Esophagus (tissue), 2 donors: ENCODE measurements at regions not wholly inside any gene's neighbourhood (a gene's known extent, or its start where the extent isn't known, plus 50 kb on each side); places are given as distances from the start of the nearest gene placed in this dataset.
A peak's percentile ranks its signal among the peaks of the same experiment; 100 is the strongest.

Experiments
- H3K27ac ChIP-seq, 2 donors: one replicate each; pipeline ENCODE4 v1.5.1; 2013; ENCODE audit warnings: low read depth in 2 of 2, mild to moderate bottlenecking in 2 of 2, inconsistent platforms in 1 of 2, low read length in 1 of 2, moderate library complexity in 1 of 2
- H3K27me3 ChIP-seq, 2 donors: one replicate each; pipeline ENCODE4 v1.6.1; 2013; ENCODE audit warnings: low read length in 2 of 2, control low read depth in 1 of 2, mild to moderate bottlenecking in 1 of 2; ENCODE audit not compliant: insufficient read depth in 2 of 2, control insufficient read depth in 1 of 2
- H3K36me3 ChIP-seq, 2 donors: one replicate each; pipeline ENCODE4 v1.6.1; 2013; ENCODE audit warnings: low read length in 1 of 2; ENCODE audit not compliant: control insufficient read depth in 2 of 2, insufficient read depth in 2 of 2
- H3K4me1 ChIP-seq, 2 donors: one replicate each; pipeline ENCODE4 v1.6.1; 2013; ENCODE audit warnings: low read length in 1 of 2; ENCODE audit not compliant: control insufficient read depth in 2 of 2, insufficient read depth in 2 of 2
- H3K4me3 ChIP-seq, 2 donors: one replicate each; pipeline ENCODE4 v1.5.1; 2013; ENCODE audit warnings: low read length in 2 of 2, mild to moderate bottlenecking in 2 of 2, low read depth in 1 of 2, moderate library complexity in 1 of 2
- H3K9me3 ChIP-seq, 2 donors: one replicate each; pipeline ENCODE4 v1.6.1; 2013; ENCODE audit warnings: mild to moderate bottlenecking in 2 of 2, low read depth in 1 of 2, low read length in 1 of 2, moderate library complexity in 1 of 2; ENCODE audit not compliant: control insufficient read depth in 2 of 2, insufficient read depth in 1 of 2
- WGBS, 2 donors: extraction: QIAGEN DNeasy Blood & Tissue Kit; methylation state at CpG; one replicate each; pipeline ENCODE4 v1.1.7; 2013; 5-methylcytosine and 5-hydroxymethylcytosine counted together
- donor health status: healthy with polysubstance abuse.
- donor health status: Bipolar disorder and iron deficiency.

DNA sequence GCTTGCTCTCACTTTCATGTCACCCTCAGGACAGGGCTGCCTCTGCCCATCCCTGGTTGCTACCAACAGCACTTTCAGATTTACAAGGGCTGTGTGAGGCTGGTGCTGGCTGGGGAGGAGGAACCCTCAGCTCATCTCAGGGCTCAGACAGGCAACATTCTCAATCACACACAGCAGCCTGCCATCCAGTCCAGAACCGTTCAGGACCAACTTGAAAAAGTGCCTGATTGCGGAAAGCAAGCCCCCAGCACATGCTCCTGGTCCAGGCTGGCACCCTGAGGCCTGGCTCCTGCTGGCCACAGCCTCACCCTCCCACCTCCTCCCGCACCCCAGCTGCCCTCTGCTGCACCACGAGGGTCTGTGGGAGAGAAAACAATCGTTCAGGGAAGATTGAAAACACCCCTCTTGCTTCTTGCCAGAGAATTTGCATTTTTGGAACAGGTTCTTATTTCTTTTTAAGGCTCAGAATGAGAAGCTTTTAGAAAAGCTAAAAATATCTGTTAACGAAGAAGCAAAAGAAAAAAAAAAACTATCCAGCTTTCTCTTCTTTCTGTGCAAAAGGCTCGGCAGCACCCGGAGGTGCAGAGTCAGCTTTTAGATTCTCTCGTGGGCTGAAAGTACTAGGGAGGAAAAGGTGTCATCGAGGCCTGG, 403.8 kb upstream of the ID2 start:
- H3K36me3 ChIP-seq: no peaks in the 10 kb centered on the region
- H3K4me3 ChIP-seq: no peak overlapping the region
- H3K27ac ChIP-seq: no peak overlapping the region
- H3K9me3 ChIP-seq: no peaks in the 10 kb centered on the region
- no peaks in the 10 kb centered on the region for H3K4me1 ChIP-seq
- 61% methylated on average over 10 of the region's 10 CpGs for WGBS, 2 donors
- H3K27me3 ChIP-seq: no peaks in the 10 kb centered on the region

DNA sequence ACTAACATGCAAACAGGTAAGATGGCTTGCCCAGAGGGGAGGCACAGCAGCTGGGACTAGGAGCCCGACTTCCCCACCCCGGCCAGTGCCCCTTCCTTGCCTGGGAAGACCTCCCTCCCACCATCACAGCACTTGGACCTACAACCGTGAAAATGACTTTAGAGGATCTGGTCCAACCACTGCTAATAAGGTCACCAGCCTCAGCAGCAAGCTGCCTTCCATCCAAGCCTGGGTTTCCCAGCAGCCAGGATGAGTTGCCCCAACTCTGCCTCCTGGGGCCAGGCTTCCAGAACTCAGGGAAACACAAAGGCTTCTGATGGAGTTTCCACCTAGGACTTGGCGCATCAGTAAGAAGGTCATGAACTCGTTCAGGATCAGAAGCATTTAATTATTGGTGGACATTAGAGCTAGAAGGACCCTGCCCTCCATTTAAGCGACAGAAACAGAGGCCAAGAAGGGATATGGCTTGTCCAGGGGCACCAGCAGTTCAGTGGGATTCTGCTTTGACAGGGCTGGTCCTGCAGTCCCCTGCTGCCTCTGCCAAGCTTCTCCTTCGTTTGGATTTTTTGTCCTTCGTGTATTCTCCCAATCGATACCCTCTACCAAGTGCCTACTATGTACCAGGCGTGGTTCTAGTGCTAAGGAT, 403.0 kb upstream of the ID2 start:
- Histone ChIP-seq H3K9me3 (no peaks in the 10 kb centered on the region), H3K27me3 (no peaks in the 10 kb centered on the region), H3K4me1 (no peaks in the 10 kb centered on the region), H3K36me3 (no peaks in the 10 kb centered on the region), H3K27ac (no peak overlapping the region), H3K4me3 (no peak overlapping the region)
- WGBS, 2 donors: 85 to 89% methylated on average over 10 of the region's 10 CpGs

DNA sequence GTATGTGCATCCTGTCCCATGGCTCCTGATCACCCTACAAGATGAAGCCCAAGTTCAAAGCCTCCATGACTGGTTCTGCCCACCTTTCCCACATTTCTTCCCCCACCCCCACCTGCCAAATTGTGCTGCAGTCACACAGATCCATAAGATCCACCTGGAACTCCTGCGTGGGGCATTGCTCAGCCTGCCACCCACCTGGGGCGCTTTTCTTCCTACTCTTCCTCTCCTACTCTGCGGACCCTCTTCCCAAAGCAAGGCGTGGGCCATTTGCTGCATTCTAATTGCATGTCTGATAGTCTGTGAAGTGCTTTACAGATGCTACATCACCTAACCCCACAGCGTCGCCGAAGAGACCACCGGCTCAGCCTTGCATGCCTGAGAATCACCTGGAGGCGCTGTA, 402.4 kb upstream of the ID2 start:
- H3K4me3 ChIP-seq: no peak overlapping the region
- H3K4me1 ChIP-seq: no peaks in the 10 kb centered on the region
- H3K36me3 ChIP-seq: no peaks in the 10 kb centered on the region
- no peaks in the 10 kb centered on the region for H3K27me3 ChIP-seq
- no peaks in the 10 kb centered on the region for H3K9me3 ChIP-seq
- H3K27ac ChIP-seq: no peak overlapping the region
- 97% methylated on average over 9 of the region's 9 CpGs for WGBS, 2 donors

GRCh38 chr2:8281234-8281633, 400.6 kb upstream of the ID2 start:
- Histone ChIP-seq H3K27me3 (no peaks in the 10 kb centered on the region), H3K4me3 (no peak overlapping the region), H3K4me1 (no peaks in the 10 kb centered on the region), H3K36me3 (no peaks in the 10 kb centered on the region), H3K9me3 (no peaks in the 10 kb centered on the region), H3K27ac (no peak overlapping the region)
- WGBS, 2 donors: 76 to 86% methylated on average over 4 of the region's 4 CpGs

GRCh38 chr2:8281950-8282857, 399.7 kb upstream of the ID2 start:
- WGBS, 2 donors: 72 to 75% methylated on average over 25 of the region's 25 CpGs
- Histone ChIP-seq H3K27me3 (no peaks in the 10 kb centered on the region), H3K4me3 (peak overlapping the region in 1 of 2 donors; percentile 15), H3K36me3 (no peaks in the 10 kb centered on the region), H3K27ac (no peak overlapping the region), H3K9me3 (no peaks in the 10 kb centered on the region), H3K4me1 (no peaks in the 10 kb centered on the region)

GRCh38 chr2:8282858-8283252, 399.0 kb upstream of the ID2 start:
- 84 to 87% methylated on average over 13 of the region's 13 CpGs for WGBS, 2 donors
- no peaks in the 10 kb centered on the region for H3K27me3 ChIP-seq
- H3K9me3 ChIP-seq: no peaks in the 10 kb centered on the region
- H3K36me3 ChIP-seq: no peaks in the 10 kb centered on the region
- H3K27ac ChIP-seq: no peak overlapping the region
- H3K4me3 ChIP-seq: no peak overlapping the region
- peaks cover 0 to 3% of the 10 kb centered on the region in 2 donors for H3K4me1 ChIP-seq

DNA sequence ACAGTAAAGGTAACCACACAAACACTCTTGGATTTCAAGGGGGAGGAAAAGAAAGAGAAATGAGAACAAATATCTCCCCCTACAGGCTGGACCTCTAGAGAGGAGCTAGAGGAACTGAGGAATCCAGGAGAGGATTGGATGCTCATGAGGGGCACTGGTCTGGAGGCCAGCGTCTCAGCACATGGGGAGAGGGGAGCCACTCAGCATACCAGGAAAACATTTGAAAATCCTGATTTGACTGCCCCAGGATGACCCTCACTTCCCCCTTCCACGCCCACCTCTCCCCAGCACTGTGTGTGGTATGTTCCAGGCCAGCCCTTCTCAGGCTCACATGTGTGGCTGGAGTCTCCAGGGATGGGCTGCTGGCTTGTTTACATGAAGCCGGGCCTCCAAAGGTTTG, 396.8 kb upstream of the ID2 start:
- peaks cover 0 to 3% of the 10 kb centered on the region in 2 donors for H3K4me1 ChIP-seq
- no peak overlapping the region for H3K27ac ChIP-seq
- no peaks in the 10 kb centered on the region for H3K27me3 ChIP-seq
- H3K4me3 ChIP-seq: no peak overlapping the region
- WGBS, 2 donors: 78% methylated on average over 3 of the region's 3 CpGs
- H3K9me3 ChIP-seq: no peaks in the 10 kb centered on the region
- no peaks in the 10 kb centered on the region for H3K36me3 ChIP-seq

DNA sequence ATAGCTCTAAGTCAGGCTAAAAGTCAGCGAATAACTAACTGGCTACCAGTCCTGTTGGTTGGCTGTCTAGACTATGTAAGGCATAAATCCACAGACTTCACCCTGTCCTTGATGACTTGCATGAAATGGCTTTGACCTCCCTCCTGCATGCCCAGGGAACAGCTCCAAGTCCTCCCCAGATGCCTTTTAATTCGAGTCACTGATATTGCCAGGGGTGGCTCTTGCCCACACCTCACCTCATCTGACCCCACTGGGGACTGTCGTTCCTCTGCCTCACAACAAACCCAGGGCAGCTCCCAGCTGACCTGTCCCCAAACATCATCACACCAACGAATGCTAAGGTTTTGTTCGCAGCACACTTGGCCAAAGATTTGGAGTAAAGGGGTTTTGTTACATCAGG, 396.0 kb upstream of the ID2 start:
- Histone ChIP-seq H3K9me3 (no peaks in the 10 kb centered on the region), H3K27me3 (no peaks in the 10 kb centered on the region), H3K36me3 (no peaks in the 10 kb centered on the region), H3K4me1 (peaks cover 0 to 3% of the 10 kb centered on the region in 2 donors), H3K4me3 (no peak overlapping the region), H3K27ac (no peak overlapping the region)
- 95 to 96% methylated on average over 5 of the region's 5 CpGs for WGBS, 2 donors

DNA sequence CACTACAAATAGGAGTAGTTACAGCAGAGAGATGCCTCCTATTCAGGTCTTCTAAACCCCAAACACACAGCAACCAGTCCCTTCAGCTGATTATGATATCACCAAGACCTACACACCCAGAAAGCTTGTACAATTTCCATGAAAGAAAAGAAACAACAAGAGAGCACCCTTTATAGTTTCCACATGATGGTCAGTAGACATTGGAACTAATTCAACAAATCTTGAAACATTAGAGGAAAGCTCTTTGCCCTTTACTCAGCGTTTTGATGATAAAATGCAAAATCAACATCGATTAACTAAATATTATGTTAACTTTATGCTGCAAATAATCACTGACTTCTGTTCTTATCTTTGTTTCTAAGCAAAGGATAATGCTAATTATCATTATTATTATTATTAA, 393.6 kb upstream of the ID2 start:
- no peak overlapping the region for H3K4me3 ChIP-seq
- no peaks in the 10 kb centered on the region for H3K27me3 ChIP-seq
- peaks cover 0 to 3% of the 10 kb centered on the region in 2 donors for H3K4me1 ChIP-seq
- 62 to 70% methylated on average over 2 of the region's 2 CpGs for whole genome bisulfite sequencing, 2 donors
- H3K27ac ChIP-seq: no peak overlapping the region
- H3K36me3 ChIP-seq: no peaks in the 10 kb centered on the region
- no peaks in the 10 kb centered on the region for H3K9me3 ChIP-seq
